ENCODE measurements at regions not wholly inside any gene's neighbourhood (a gene's known extent, or its start where the extent isn't known, plus 50 kb on each side); places are given as distances from the start of the nearest gene placed in this dataset.

GRCh38 chr9:135342206-135343130, 137.1 kb upstream of the PPP1R26 start:
- no peak for TF ChIP-seq GABPA (IDR thresholded peaks at IDR 0.05; ENCODE audit: low read depth)
- H3K27me3 ChIP-seq (ENCODE audit: insufficient read depth, poor library complexity, severe bottlenecking) = peaks cover 2% of the 10 kb centered on the region
- DNase-seq (ENCODE audit: low read depth in 1 of 2, low spot score in 1 of 2) = no peak
- no peak overlapping the region for H3K4me3 ChIP-seq (replicated peaks; ENCODE audit: insufficient read depth, low read length)
- no peak overlapping the region for H3K27ac ChIP-seq (replicated peaks)

GRCh38 chr9:135343136-135343535, 136.4 kb upstream of the PPP1R26 start:
- H3K27me3 ChIP-seq (ENCODE audit: insufficient read depth, poor library complexity, severe bottlenecking) = peaks cover 2% of the 10 kb centered on the region
- no peak overlapping the region for H3K4me3 ChIP-seq (replicated peaks; ENCODE audit: insufficient read depth, low read length)
- DNase-seq (ENCODE audit: low read depth in 1 of 2, low spot score in 1 of 2) = no peak
- H3K27ac ChIP-seq (replicated peaks) = no peak overlapping the region
- no peak for TF ChIP-seq REST (IDR thresholded peaks at IDR 0.05; ENCODE audit: insufficient replicate concordance, low read depth)
- TF ChIP-seq GABPA (IDR thresholded peaks at IDR 0.05; ENCODE audit: low read depth) = no peak
- TF ChIP-seq POLR2AphosphoS5 (IDR thresholded peaks at IDR 0.05; ENCODE audit: low read depth) = no peak
- no peak for TF ChIP-seq SPI1 (IDR thresholded peaks at IDR 0.05; ENCODE audit: borderline replicate concordance, low read depth)
- no peak for TF ChIP-seq CTCF (IDR thresholded peaks at IDR 0.05; ENCODE audit: insufficient read depth, low read length)

GRCh38 chr9:135343837-135344522, 135.6 kb upstream of the PPP1R26 start:
- no peak overlapping the region for H3K4me3 ChIP-seq (replicated peaks; ENCODE audit: insufficient read depth, low read length)
- H3K27me3 ChIP-seq (ENCODE audit: insufficient read depth, poor library complexity, severe bottlenecking) = peaks cover 2% of the 10 kb centered on the region
- peak; percentile 24 to 31 for DNase-seq (ENCODE audit: low read depth in 1 of 2, low spot score in 1 of 2)
- peak; percentile 81 for TF ChIP-seq CTCF (IDR thresholded peaks at IDR 0.05; ENCODE audit: insufficient read depth, low read length)
- no peak for TF ChIP-seq SPI1 (IDR thresholded peaks at IDR 0.05; ENCODE audit: borderline replicate concordance, low read depth)
- no peak for TF ChIP-seq POLR2AphosphoS5 (IDR thresholded peaks at IDR 0.05; ENCODE audit: low read depth)
- no peak overlapping the region for H3K27ac ChIP-seq (replicated peaks)

- TF ChIP-seq POLR2AphosphoS5 (IDR thresholded peaks at IDR 0.05; ENCODE audit: low read depth) (no peak), GABPA (IDR thresholded peaks at IDR 0.05; ENCODE audit: low read depth) (no peak), SPI1 (IDR thresholded peaks at IDR 0.05; ENCODE audit: borderline replicate concordance, low read depth) (no peak), REST (IDR thresholded peaks at IDR 0.05; ENCODE audit: insufficient replicate concordance, low read depth) (no peak), CTCF (IDR thresholded peaks at IDR 0.05; ENCODE audit: insufficient read depth, low read length) (no peak)
- DNase-seq (ENCODE audit: low read depth in 1 of 2, low spot score in 1 of 2) = no peak
- H3K27me3 ChIP-seq (ENCODE audit: insufficient read depth, poor library complexity, severe bottlenecking) = no peaks in the 10 kb centered on the region
Observed at GRCh38 chr9:135344523-135344901, 135.1 kb upstream of the PPP1R26 start.

More at GRCh38 chr9:135344523-135344901, 135.1 kb upstream of the PPP1R26 start:
- Histone ChIP-seq H3K27ac (replicated peaks) (no peak overlapping the region), H3K4me3 (replicated peaks; ENCODE audit: insufficient read depth, low read length) (no peak overlapping the region)
